ENCODE measurements at regions not wholly inside any gene's neighbourhood (a gene's known extent, or its start where the extent isn't known, plus 50 kb on each side); places are given as distances from the start of the nearest gene placed in this dataset.

GRCh38 chr12:43114316-43114715 is 437.7 kb downstream of the ADAMTS20 start:
- no peak for DNase-seq

DNA sequence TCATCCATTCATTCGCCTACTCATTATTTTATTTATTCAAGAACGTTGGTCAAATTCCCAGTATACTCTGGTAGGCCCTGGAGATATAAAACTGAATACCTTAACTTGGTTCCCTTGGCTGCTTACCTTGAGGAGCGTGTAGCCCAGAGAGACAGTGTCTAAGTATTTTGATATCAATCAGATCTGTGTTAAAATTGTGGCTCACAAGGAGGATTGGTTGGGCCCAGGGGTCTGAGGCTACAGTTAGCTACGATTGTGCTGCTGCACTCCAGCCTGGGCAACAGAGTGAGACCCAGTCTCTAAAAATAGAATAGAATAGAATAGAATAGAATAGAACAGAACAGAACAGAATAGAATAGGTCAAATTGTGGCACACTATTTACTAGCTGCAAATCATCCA is 438.4 kb downstream of the ADAMTS20 start:
- DNase-seq: no peak

DNA sequence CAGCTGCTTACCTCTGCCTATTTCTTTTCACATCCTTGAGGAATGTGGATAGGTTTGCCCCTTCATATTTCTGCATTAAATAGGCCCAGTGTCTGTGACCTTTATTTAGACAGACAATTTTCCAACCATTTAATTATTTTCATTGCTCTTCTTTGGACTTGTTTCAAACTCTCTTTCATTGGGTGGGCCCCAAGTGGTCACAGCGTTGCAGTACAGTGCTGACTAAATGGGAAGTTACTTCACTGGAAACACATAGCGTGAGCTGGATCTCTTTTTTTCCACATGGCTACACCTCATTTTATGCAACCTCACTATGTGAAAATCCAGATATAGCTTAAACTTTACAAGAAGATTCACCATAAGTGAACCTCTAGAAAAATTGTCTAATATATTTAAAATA is 438.9 kb downstream of the ADAMTS20 start:
- no peak for DNase-seq

DNA sequence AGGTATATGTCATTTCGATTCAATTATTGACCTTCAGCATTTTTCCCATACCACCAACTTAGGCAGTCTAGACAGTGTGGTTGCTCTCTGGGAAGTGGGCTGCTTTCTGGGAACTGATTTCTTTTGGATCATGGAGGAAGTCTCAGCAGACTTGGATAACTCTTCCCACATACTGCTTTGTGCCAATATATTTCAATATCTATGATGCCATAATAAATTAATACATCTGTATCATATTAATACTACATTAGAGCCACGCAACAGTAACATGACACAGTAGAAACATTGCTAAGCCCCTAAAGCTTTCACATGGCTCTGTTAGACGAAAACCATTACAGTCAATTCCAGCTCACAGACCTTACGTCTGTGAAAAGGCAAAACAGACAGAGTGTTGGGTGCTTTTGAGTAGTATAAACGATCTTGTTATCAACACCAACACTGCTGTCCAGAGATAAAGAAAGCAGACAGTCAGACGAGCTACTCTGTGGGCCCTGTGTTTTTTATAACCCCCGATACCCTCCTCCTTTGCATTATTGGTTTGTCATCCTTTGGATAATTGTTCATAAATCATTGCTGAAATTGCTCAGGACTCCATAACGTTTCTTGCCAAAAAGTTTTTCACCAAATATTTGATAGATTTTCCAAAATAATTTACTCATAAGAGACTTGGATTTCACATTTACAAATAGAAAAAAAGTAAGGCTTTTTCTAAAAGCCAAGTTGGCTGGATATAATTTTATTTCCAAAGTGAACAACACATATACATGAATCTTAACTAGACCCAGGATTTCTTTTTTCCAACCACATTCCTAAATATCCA is 439.7 kb downstream of the ADAMTS20 start:
- no peak for DNase-seq

DNA sequence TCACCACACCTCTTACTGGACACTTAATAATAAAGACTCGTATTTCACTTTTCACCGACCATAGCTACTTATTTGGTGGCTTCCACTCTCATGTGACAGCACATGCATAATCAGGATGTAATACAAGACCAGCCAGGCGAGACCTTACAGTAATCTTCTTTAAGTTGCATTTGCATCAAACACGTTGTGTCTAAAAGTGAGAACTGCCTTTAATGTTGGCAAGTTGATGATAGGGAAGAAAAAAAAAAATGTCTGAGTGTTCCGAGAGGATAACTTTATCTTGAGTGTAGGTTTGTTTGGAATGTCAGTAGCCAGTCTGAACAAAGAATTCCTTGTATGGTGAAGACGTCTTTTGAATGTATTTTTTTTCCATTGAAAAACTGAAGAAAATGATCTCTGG is 440.4 kb downstream of the ADAMTS20 start:
- no peak for DNase-seq

DNA sequence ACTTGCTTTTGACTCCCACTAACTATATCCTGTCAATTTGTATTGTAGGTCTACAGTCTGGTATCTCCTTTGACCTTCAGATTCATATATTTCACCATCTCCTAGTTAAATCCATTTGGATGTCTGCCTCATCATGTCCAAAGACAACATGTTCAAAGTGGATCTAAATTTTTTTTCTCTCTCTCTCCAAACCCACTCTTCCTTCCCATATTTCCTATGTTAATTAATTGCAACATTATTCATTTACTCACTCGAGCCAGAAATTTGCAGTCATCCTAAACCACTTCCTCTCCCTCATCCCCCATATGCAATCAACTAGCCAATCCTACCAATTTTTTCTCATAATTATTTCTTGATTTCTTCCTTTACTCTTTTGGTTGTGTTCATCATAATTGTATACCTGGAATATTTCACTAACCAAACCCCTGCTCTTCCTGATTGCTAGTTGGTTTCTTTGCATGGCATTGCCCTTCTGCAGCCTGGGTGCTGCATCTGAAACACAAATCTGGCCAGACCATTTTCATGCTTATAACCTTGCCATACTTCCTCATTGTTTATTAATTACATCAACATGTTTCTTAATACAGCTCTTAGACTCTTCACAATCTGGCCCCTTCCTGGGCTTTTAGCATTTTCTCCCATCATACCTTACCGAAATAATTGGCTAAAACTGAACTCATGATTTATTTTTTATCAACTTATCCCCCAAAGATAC is 442.2 kb downstream of the ADAMTS20 start:
- DNase-seq: no peak

DNA sequence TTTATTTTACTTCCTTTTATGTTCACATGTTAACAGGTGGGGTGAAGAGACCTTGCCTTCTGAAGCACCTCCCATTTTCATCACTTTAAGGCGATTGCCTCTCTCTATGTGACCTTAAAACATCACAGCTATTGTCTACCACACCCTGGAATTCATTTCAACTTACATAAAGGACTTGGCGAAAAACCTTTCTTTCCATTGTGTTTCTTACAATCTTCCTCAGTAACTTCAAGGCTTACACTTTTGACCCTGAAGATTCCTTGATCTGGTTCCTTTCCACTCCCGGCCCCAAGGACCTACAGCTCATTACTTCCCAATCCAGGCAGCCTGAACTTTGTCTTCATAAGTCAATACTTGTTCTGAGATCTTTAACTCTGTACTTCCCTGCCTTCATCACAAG is 443.3 kb downstream of the ADAMTS20 start:
- no peak for DNase-seq

DNA sequence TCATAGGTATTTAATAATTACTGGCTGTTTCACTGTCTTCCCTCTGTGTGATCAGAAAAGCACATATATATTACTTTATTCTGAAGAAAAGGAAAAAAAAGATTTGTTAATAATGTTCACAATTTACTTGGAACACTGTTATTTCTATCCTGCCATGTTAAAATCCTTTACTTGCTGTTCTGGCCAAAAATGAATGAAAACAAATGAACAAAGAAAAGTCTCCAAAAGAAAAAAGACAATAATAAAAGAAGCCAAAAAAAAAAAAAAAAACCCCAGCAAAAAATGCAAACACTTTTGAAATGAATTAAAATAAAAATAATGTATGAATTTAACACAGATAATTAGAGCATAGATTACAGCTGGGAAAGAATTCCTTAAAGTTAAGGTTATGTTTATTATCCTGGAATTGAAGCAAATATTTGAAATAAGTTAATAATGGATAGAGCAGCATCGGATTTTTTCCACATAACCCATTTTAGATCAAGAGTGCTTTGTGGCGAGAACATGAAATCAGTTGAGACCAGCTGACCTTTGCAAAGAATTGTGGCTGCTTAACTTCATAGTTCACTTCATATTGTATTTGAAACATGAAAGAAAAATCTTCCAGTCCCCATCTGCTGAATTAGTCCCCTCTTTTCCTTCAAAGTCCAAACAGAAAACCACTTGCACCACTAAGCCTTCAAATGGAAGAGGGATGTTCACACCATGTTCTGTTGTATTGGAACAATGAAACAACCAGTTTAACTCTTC is 444.8 kb downstream of the ADAMTS20 start:
- no peak for DNase-seq

DNA sequence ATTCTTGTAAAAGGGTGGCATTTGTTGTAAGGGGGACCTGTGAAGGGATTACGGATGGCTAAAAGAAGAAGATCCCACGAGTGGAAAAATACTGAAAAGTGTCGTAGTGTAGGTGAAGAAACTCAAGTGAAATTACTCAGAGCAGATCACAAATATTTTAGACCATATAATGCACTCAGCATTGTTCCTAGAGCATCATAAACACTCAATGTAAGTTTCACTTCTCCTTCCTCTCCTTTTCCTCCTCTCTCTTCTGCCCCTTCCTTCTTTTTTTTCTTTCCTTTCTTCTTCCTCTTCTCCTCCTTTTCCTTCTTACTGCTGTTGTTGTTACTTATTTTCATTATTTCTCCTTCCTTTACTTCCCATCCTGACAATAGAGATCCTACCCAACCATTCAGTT is 445.6 kb downstream of the ADAMTS20 start:
- DNase-seq: no peak

- DNase-seq: no peak
Observed at GRCh38 chr12:43105426-43105981, 446.5 kb downstream of the ADAMTS20 start.

DNA sequence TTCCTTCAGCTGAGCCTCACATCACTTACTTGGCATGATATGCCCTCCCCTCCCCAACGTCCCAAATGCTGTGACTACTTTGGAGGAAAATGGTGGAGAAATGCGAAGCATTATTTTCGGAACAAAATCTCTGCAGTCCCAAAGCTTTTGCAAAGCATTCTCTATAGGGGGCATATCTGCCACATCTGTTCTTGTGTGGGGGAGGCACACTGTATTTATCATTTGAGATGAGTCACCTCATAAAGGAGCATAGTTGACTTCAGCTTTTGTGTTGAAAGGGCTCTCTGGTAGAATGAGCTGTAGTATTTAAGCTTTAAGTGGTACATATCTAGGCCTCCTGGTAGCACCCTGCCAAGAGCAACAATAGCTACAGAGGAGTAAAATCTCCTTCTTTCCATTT is 447.5 kb downstream of the ADAMTS20 start:
- no peak for DNase-seq

DNA sequence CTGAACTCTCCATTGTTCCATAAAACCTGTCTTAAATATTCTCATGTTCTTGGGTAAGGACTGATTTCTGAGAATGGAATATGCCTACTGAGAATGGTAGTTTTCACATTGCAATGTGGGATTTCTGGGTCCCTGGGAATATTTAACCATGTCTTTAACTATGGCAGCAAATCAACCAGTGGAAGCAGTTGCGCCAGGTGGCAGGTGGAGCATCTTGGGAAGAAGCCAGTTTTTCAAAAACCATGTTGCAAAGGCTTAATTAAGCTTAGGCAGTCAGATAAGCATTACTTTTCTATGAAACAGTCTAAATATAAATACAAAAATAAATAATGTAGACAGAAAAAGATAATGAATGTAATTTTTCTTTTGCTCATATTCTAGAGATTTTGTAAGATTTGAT is 448.1 kb downstream of the ADAMTS20 start:
- DNase-seq: no peak

GRCh38 chr12:43102546-43103264 is 449.3 kb downstream of the ADAMTS20 start:
- no peak for DNase-seq

DNA sequence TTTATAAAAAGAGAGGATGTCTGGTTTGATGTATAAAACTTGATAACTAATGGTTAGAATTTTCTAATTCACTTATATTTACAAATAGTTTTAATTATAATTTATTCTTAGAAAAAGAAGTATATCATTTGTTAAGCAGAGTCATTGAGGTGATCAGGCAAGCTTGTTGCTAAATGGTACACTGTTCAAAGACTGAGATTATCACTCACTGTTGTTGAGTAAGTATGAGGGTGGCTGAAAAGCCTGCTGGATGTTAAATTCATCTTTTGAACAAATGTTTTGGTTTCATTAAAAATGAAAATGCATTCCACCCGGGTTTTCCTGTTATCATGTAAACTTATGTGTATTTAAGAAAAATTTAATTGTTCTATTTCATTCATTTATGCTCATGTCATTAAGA is 451.8 kb downstream of the ADAMTS20 start:
- no peak for DNase-seq

DNA sequence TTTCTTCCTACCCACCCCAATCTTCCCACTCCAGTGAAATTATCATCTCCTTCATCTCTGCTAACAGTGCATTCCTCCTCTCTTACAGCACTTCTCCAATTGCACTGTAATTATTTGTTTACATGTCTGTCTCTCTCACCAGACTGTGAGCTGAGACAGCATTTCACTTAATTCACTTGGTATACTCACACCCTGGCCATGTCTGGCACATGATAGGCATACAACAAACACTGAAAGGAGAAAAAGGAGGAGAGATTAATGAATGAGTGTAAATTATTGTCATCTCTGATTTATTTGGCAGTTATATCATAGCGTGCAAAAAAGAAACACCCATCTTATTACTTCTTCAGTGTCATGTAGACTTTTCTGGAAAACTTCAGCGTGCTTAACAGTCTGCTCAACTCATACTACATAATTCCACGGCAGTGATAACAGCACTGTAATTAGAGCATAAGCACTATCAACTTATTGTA is 452.3 kb downstream of the ADAMTS20 start:
- DNase-seq: no peak

- no peak for DNase-seq
Observed at GRCh38 chr12:43098766-43099550, 453.0 kb downstream of the ADAMTS20 start.

DNA sequence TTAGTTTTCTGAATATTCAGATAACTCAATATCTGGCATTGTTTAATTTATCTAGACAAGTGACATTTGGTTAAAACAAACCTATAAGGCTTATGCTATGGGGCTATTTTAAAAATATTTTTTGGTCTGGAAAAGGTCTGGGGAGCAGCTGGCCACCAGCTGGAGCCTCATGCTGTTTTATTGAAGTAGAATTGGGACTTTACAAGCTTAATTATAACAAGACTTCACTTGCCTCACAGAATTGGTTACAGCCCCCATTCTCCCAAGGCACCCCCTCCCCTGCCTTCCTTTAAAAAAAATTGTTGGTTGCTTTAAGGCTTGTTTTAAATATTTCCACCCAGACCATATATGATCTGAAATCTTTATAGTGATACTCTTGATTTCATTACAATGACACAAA is 453.9 kb downstream of the ADAMTS20 start:
- DNase-seq: no peak

DNA sequence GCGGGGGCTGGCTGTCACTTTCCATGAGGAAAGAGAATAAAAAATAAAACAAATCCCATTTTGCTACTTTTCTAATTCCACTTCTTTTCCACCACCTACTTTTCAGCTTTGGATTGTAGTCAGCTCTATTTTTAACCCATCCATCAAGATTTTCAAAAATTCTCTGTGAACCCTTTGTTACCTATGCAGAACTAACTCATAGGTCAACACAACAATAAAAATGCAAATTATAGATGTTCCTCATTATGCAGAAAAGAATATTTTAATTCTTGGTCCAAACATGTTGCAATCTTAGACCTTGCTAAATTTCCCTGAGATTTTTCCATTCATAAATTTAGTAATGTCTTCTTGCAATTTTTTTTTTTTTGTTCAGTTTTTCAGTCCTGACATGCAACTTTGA is 454.5 kb downstream of the ADAMTS20 start:
- no peak for DNase-seq

DNA sequence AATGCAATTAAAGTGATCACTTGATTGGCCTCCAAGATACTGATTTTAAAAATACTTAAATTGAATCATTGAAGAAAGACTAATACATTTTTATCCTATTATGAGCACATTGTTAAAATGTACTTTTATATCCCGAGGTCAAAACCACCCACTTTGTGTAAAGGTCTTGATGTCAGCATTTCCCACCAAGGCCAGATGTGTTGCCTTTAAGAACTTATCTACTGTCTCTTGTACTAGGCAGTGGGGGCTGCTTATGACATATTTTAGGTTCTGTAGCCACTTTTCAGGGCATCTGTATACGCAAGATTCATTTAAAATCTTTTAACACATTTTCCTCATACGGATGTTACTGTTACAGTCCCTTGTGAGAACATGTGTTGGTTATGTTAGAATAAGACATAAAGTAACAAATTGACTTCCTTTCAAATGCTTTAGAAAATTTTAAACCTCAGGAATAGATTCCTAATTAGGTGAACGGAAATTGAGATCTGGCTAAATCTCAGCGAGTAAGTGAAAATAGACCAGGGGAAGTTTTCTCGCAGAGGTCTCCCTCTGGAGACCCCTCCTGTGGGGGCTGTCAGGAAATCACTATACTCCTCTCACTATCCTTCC is 456.2 kb downstream of the ADAMTS20 start:
- DNase-seq: no peak

- DNase-seq: no peak
Observed at GRCh38 chr12:43094886-43095575, 457.0 kb downstream of the ADAMTS20 start.

GRCh38 chr12:43090981-43091380 is 461.0 kb downstream of the ADAMTS20 start:
- no peak for DNase-seq

Data from inflammatory macrophage treated with lipopolysaccharide for 1 hour (primary cell).